GM23338 (cell line): ENCODE measurements at regions not wholly inside any gene's neighbourhood (a gene's known extent, or its start where the extent isn't known, plus 50 kb on each side); places are given as distances from the start of the nearest gene placed in this dataset.

Experiments
- EZH2 ChIP-seq: fragments of 200-600 bp; sonication (generic); IDR thresholded peaks from one replicate; pipeline ENCODE4 v1.8.0; 2017; ENCODE audit warnings: antibody characterized with exemption, mild to moderate bottlenecking, low read depth; ENCODE audit not compliant: unreplicated experiment
- EZH2phosphoT487 ChIP-seq: fragments of 200-600 bp; sonication (generic); IDR thresholded peaks from one replicate; pipeline ENCODE4 v1.8.1; 2018; ENCODE audit warnings: antibody characterized with exemption; ENCODE audit not compliant: unreplicated experiment
- POLR2AphosphoS5 ChIP-seq: IDR thresholded peaks from 2 replicates; pipeline ENCODE4 v1.6.1; 2016; ENCODE audit warnings: antibody characterized with exemption, low read depth
- TF ChIP-seq, protein P1 (sequence below), 2 experiments: fragments of 200-600 bp in 1 of 2; sonication (generic) in 1 of 2; conservative IDR thresholded peaks; 2 replicates each; pipeline versions ENCODE4 v1.5.1 to v1.6.1; 2016 to 2017; ENCODE audit warnings: antibody characterized with exemption in 2 of 2, low read depth in 2 of 2, mild to moderate bottlenecking in 2 of 2, moderate library complexity in 1 of 2
- TF ChIP-seq, protein P2 (sequence below): IDR thresholded peaks from one replicate; pipeline ENCODE4 v1.6.1; 2018; ENCODE audit warnings: antibody characterized with exemption; ENCODE audit not compliant: unreplicated experiment

DNA sequence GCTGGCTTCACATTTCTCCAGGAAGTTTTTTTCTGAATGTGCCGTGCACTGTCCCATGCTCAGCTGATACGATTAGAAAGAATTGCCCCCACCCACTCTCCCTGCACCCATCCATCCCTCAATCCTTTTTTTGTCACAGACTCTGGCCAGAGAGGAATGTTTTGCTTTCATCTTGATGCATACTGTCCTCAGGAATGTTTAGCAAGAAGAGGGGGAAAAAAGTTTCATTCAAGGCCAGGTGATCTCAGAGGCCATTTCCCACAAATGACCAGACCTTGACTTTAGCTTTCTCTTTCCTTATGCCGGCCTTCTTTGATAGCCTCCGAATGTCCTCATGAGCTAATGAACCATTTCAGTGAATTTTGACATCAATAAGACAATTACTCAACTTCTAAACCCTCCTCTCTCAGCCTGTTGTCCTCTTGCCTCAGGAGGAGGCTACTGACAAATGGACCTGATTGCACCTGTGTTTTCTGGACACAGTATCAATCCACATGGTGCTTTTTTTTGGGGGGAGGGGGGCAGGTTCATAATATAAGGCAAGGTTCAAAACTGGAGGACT lies 105.0 kb upstream of the KLF6 start:
- no peak for TF ChIP-seq EZH2
- TF ChIP-seq, protein P1, sequence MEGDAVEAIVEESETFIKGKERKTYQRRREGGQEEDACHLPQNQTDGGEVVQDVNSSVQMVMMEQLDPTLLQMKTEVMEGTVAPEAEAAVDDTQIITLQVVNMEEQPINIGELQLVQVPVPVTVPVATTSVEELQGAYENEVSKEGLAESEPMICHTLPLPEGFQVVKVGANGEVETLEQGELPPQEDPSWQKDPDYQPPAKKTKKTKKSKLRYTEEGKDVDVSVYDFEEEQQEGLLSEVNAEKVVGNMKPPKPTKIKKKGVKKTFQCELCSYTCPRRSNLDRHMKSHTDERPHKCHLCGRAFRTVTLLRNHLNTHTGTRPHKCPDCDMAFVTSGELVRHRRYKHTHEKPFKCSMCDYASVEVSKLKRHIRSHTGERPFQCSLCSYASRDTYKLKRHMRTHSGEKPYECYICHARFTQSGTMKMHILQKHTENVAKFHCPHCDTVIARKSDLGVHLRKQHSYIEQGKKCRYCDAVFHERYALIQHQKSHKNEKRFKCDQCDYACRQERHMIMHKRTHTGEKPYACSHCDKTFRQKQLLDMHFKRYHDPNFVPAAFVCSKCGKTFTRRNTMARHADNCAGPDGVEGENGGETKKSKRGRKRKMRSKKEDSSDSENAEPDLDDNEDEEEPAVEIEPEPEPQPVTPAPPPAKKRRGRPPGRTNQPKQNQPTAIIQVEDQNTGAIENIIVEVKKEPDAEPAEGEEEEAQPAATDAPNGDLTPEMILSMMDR (conservative IDR thresholded peaks at IDR 0.05; ENCODE audit: low read depth in 2 of 2), result no peak
- TF ChIP-seq EZH2phosphoT487, result no peak
- no peak for TF ChIP-seq POLR2AphosphoS5
- TF ChIP-seq, protein P2, sequence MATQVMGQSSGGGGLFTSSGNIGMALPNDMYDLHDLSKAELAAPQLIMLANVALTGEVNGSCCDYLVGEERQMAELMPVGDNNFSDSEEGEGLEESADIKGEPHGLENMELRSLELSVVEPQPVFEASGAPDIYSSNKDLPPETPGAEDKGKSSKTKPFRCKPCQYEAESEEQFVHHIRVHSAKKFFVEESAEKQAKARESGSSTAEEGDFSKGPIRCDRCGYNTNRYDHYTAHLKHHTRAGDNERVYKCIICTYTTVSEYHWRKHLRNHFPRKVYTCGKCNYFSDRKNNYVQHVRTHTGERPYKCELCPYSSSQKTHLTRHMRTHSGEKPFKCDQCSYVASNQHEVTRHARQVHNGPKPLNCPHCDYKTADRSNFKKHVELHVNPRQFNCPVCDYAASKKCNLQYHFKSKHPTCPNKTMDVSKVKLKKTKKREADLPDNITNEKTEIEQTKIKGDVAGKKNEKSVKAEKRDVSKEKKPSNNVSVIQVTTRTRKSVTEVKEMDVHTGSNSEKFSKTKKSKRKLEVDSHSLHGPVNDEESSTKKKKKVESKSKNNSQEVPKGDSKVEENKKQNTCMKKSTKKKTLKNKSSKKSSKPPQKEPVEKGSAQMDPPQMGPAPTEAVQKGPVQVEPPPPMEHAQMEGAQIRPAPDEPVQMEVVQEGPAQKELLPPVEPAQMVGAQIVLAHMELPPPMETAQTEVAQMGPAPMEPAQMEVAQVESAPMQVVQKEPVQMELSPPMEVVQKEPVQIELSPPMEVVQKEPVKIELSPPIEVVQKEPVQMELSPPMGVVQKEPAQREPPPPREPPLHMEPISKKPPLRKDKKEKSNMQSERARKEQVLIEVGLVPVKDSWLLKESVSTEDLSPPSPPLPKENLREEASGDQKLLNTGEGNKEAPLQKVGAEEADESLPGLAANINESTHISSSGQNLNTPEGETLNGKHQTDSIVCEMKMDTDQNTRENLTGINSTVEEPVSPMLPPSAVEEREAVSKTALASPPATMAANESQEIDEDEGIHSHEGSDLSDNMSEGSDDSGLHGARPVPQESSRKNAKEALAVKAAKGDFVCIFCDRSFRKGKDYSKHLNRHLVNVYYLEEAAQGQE, result no peak
